ENCODE measurements at regions not wholly inside any gene's neighbourhood (a gene's known extent, or its start where the extent isn't known, plus 50 kb on each side); places are given as distances from the start of the nearest gene placed in this dataset.
"Not testable (repeated sequence)": the region's sequence is repeated elsewhere in the genome, so short reads cannot be mapped to it uniquely, and the experiment has no call there.

DNA sequence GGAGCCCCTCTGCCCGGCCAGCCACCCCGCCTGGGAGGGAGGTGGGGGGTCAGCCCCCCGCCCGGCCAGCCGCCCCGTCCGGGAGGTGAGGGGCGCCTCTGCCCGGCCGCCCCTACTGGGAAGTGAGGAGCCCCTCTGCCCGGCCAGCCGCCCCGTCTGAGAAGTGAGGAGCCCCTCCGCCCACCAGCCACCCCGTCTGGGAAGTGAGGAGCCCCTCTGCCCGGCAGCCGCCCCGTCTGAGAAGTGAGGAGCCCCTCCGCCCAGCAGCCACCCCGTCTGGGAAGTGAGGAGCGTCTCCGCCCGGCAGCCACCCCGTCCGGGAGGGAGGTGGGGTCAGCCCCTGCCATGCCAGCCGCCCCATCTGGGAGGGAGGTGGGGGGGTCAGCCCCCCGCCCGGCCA is 102.8 kb downstream of the ID4 start:
- not testable (repeated sequence) for H2BK5ac ChIP-seq (ENCODE audit: low read length); H3K23ac ChIP-seq (ENCODE audit: low read depth, low read length, poor library complexity); H3K27me3 ChIP-seq (ENCODE audit: control insufficient read depth in 3 of 3, insufficient read depth in 3 of 3, low read depth in 1 of 3, low read length in 3 of 3); H3K18ac ChIP-seq (ENCODE audit: low read length); H3K4me2 ChIP-seq (ENCODE audit: insufficient read depth, low read length, poor library complexity, severe bottlenecking); H4K8ac ChIP-seq (ENCODE audit: low read depth, low read length); H2BK12ac ChIP-seq (ENCODE audit: low read length); H3K4ac ChIP-seq (ENCODE audit: low read length); H2AK5ac ChIP-seq (ENCODE audit: low read depth, low read length); H3K4me1 ChIP-seq (ENCODE audit: control insufficient read depth in 2 of 2, insufficient read depth in 1 of 2, low read depth in 1 of 2, low read length in 2 of 2); H2BK15ac ChIP-seq (ENCODE audit: low read length); H3K79me1 ChIP-seq (ENCODE audit: low read depth, low read length); H3K9ac ChIP-seq (ENCODE audit: low read depth, low read length, poor library complexity); H3K4me3 ChIP-seq (ENCODE audit: low read length in 2 of 2); H3K27ac ChIP-seq (replicated peaks; ENCODE audit: low read length); H2AFZ ChIP-seq (ENCODE audit: low read length); DNase-seq (ENCODE audit: low spot score); H3K14ac ChIP-seq (ENCODE audit: low read length); H3K36me3 ChIP-seq (replicated peaks in 1 of 2; ENCODE audit: control insufficient read depth in 2 of 2, insufficient read depth in 2 of 2, low read length in 2 of 2); H4K91ac ChIP-seq (ENCODE audit: low read depth, low read length, poor library complexity); H3K9me3 ChIP-seq (replicated peaks in 1 of 2; ENCODE audit: control insufficient read depth in 2 of 2, insufficient read depth in 1 of 2, low read depth in 1 of 2, low read length in 2 of 2); H2BK120ac ChIP-seq (ENCODE audit: low read depth, low read length)
- WGBS, 2 donors (ENCODE audit: extremely low coverage in 2 of 2, insufficient read length in 2 of 2, insufficient replicate concordance in 1 of 2) = no CpG with 5 or more reads among the region's 28 CpGs

DNA sequence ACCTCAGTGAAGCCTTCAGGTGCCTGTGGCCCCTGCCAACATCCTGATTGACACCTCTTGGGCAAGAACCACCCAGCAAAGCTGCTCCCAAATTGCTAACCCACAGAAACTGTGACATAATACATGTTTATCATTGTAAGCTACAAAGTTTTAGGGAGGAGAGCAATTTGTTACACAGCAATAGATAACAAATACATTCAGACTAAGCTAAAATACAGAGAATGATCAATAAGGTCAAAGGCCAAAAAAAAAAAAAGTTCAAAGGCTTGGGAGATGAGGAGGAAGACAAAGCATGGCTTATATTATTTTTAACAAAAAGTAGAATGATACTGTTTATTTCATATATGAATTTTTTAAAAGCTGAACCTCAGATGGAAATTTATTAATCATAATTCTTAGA is 105.9 kb downstream of the ID4 start:
- DNase-seq (ENCODE audit: low spot score) = no peak
- Histone ChIP-seq H2AK5ac (ENCODE audit: low read depth, low read length) (no peak overlapping the region), H2BK120ac (ENCODE audit: low read depth, low read length) (no peak overlapping the region)

DNA sequence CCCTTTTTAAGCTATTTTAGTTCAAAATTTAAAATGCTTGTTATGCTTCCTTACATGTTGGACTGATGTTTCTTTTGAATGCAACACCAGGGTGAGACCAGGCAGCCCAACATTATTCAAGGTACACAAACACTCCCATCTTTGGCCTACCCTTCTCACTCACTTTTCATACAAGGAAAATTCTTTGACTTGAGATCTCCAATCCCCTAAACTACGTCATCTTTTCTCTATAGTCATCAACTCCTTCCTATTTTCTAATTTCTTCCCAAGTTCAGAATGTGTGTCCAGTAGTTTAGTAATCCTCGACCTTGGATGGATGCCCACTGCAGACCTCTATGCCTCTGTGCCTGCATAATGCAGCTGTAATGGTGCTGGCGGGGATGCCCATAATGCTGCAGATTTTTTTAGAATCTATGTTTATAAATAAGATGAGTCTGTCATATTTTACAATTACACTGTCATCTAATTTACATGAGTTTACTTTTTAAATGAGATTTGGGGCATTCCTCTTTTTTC is 108.7 kb downstream of the ID4 start:
- Histone ChIP-seq H2AFZ (ENCODE audit: low read length) (no peak overlapping the region), H3K36me3 (replicated peaks in 1 of 2; ENCODE audit: control insufficient read depth in 2 of 2, insufficient read depth in 2 of 2, low read length in 2 of 2) (no peaks in the 10 kb centered on the region), H2BK5ac (ENCODE audit: low read length) (no peak overlapping the region), H3K27ac (replicated peaks; ENCODE audit: low read length) (no peak overlapping the region), H3K4me1 (ENCODE audit: control insufficient read depth in 2 of 2, insufficient read depth in 1 of 2, low read depth in 1 of 2, low read length in 2 of 2) (no peaks in the 10 kb centered on the region), H2BK15ac (ENCODE audit: low read length) (no peak overlapping the region), H3K4me2 (ENCODE audit: insufficient read depth, low read length, poor library complexity, severe bottlenecking) (no peak overlapping the region), H3K27me3 (ENCODE audit: control insufficient read depth in 3 of 3, insufficient read depth in 3 of 3, low read depth in 1 of 3, low read length in 3 of 3) (no peaks in the 10 kb centered on the region), H2BK120ac (ENCODE audit: low read depth, low read length) (no peak overlapping the region), H3K23ac (ENCODE audit: low read depth, low read length, poor library complexity) (no peak overlapping the region), H3K9me3 (replicated peaks in 1 of 2; ENCODE audit: control insufficient read depth in 2 of 2, insufficient read depth in 1 of 2, low read depth in 1 of 2, low read length in 2 of 2) (peaks cover 0 to 3% of the 10 kb centered on the region in 2 donors), H2BK12ac (ENCODE audit: low read length) (no peak overlapping the region), H3K18ac (ENCODE audit: low read length) (no peak overlapping the region), H2AK5ac (ENCODE audit: low read depth, low read length) (no peak overlapping the region), H4K8ac (ENCODE audit: low read depth, low read length) (no peak overlapping the region), H3K14ac (ENCODE audit: low read length) (no peak overlapping the region), H3K4me3 (ENCODE audit: low read length in 2 of 2) (no peak overlapping the region), H3K4ac (ENCODE audit: low read length) (no peak overlapping the region), H3K79me1 (ENCODE audit: low read depth, low read length) (no peaks in the 10 kb centered on the region), H3K9ac (ENCODE audit: low read depth, low read length, poor library complexity) (no peak overlapping the region), H4K91ac (ENCODE audit: low read depth, low read length, poor library complexity) (no peak overlapping the region)
- WGBS, 2 donors (ENCODE audit: extremely low coverage in 2 of 2, insufficient read length in 2 of 2, insufficient replicate concordance in 1 of 2) = 100% methylated on average over 1 of the region's 3 CpGs; no CpG with 5 or more reads in 1 of the 2 donors
- no peak for DNase-seq (ENCODE audit: low spot score)

More for the DNA sequence above, 105.9 kb downstream of the ID4 start:
- Histone ChIP-seq H4K91ac (ENCODE audit: low read depth, low read length, poor library complexity) (no peak overlapping the region), H4K8ac (ENCODE audit: low read depth, low read length) (no peak overlapping the region), H2BK5ac (ENCODE audit: low read length) (no peak overlapping the region), H3K9ac (ENCODE audit: low read depth, low read length, poor library complexity) (no peak overlapping the region), H3K27ac (replicated peaks; ENCODE audit: low read length) (no peak overlapping the region), H3K18ac (ENCODE audit: low read length) (no peak overlapping the region), H2BK12ac (ENCODE audit: low read length) (no peak overlapping the region), H3K9me3 (replicated peaks in 1 of 2; ENCODE audit: control insufficient read depth in 2 of 2, insufficient read depth in 1 of 2, low read depth in 1 of 2, low read length in 2 of 2) (peaks cover 0 to 3% of the 10 kb centered on the region in 2 donors), H3K4me2 (ENCODE audit: insufficient read depth, low read length, poor library complexity, severe bottlenecking) (no peak overlapping the region), H3K4me1 (ENCODE audit: control insufficient read depth in 2 of 2, insufficient read depth in 1 of 2, low read depth in 1 of 2, low read length in 2 of 2) (no peaks in the 10 kb centered on the region), H3K23ac (ENCODE audit: low read depth, low read length, poor library complexity) (no peak overlapping the region), H3K4ac (ENCODE audit: low read length) (no peak overlapping the region), H3K79me1 (ENCODE audit: low read depth, low read length) (no peaks in the 10 kb centered on the region), H3K14ac (ENCODE audit: low read length) (no peak overlapping the region), H3K27me3 (ENCODE audit: control insufficient read depth in 3 of 3, insufficient read depth in 3 of 3, low read depth in 1 of 3, low read length in 3 of 3) (no peaks in the 10 kb centered on the region), H3K4me3 (ENCODE audit: low read length in 2 of 2) (no peak overlapping the region), H2BK15ac (ENCODE audit: low read length) (no peak overlapping the region), H2AFZ (ENCODE audit: low read length) (no peak overlapping the region), H3K36me3 (replicated peaks in 1 of 2; ENCODE audit: control insufficient read depth in 2 of 2, insufficient read depth in 2 of 2, low read length in 2 of 2) (no peaks in the 10 kb centered on the region)

DNA sequence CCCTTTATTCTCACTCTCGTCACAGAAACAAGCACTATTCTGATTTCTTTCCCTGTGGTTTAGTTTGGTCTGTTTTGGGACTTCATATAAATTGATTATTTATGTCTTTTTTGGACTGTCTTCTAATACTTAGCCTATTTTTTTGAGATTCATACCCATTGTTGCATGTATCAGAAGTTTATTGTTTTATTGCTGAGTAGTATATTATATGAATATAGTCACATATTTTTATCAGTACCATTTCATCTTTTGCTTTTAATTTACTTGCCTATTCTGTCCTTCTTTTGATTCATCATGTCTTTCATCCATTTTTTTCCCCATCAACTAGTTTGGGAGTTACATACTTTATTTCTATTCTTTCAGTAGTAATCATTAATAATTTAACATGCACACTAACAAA is 112.0 kb downstream of the ID4 start:
- H3K18ac ChIP-seq (ENCODE audit: low read length) = no peak overlapping the region
- H2AK5ac ChIP-seq (ENCODE audit: low read depth, low read length) = no peak overlapping the region
- H2BK12ac ChIP-seq (ENCODE audit: low read length) = no peak overlapping the region
- H3K9me3 ChIP-seq (replicated peaks in 1 of 2; ENCODE audit: control insufficient read depth in 2 of 2, insufficient read depth in 1 of 2, low read depth in 1 of 2, low read length in 2 of 2) = no peaks in the 10 kb centered on the region
- H3K79me1 ChIP-seq (ENCODE audit: low read depth, low read length) = no peaks in the 10 kb centered on the region
- H4K91ac ChIP-seq (ENCODE audit: low read depth, low read length, poor library complexity) = no peak overlapping the region
- DNase-seq (ENCODE audit: low spot score) = no peak
- no peaks in the 10 kb centered on the region for H3K27me3 ChIP-seq (ENCODE audit: control insufficient read depth in 3 of 3, insufficient read depth in 3 of 3, low read depth in 1 of 3, low read length in 3 of 3)
- no peak overlapping the region for H3K27ac ChIP-seq (replicated peaks; ENCODE audit: low read length)
- WGBS, 2 donors (ENCODE audit: extremely low coverage in 2 of 2, insufficient read length in 2 of 2, insufficient replicate concordance in 1 of 2) = no CpG with 5 or more reads among the region's 1 CpG
- no peak overlapping the region for H2BK120ac ChIP-seq (ENCODE audit: low read depth, low read length)
- no peak overlapping the region for H2BK15ac ChIP-seq (ENCODE audit: low read length)
- no peak overlapping the region for H3K23ac ChIP-seq (ENCODE audit: low read depth, low read length, poor library complexity)
- no peak overlapping the region for H3K4me3 ChIP-seq (ENCODE audit: low read length in 2 of 2)
- no peak overlapping the region for H3K4ac ChIP-seq (ENCODE audit: low read length)
- no peak overlapping the region for H2BK5ac ChIP-seq (ENCODE audit: low read length)
- no peak overlapping the region for H3K4me2 ChIP-seq (ENCODE audit: insufficient read depth, low read length, poor library complexity, severe bottlenecking)
- no peaks in the 10 kb centered on the region for H3K4me1 ChIP-seq (ENCODE audit: control insufficient read depth in 2 of 2, insufficient read depth in 1 of 2, low read depth in 1 of 2, low read length in 2 of 2)
- H3K14ac ChIP-seq (ENCODE audit: low read length) = no peak overlapping the region
- no peak overlapping the region for H4K8ac ChIP-seq (ENCODE audit: low read depth, low read length)
- no peaks in the 10 kb centered on the region for H3K36me3 ChIP-seq (replicated peaks in 1 of 2; ENCODE audit: control insufficient read depth in 2 of 2, insufficient read depth in 2 of 2, low read length in 2 of 2)
- H3K9ac ChIP-seq (ENCODE audit: low read depth, low read length, poor library complexity) = no peak overlapping the region
- no peak overlapping the region for H2AFZ ChIP-seq (ENCODE audit: low read length)

Data from neuronal stem cell (in vitro differentiated cells).